ENCODE measurements at regions not wholly inside any gene's neighbourhood (a gene's known extent, or its start where the extent isn't known, plus 50 kb on each side); places are given as distances from the start of the nearest gene placed in this dataset.

DNA sequence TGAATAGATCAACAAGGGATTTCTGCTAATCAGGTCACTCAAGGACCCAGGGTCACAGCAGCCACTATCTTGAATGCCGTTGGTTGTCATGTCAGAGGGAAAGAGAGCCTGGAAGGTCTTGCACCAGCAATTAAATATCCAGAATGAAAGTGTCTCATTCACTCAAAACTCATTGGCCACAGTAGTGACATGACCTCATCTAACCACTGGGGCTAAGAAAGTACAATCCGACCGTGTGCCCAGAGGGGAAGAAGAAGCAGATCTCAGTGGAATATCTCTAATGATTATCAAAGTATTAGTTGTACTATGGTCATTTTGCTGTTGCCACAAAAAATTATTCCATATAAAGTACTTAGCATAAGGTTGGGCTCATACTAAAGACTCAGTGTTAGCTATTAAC is 210.0 kb downstream of the QDPR start:
- WGBS, 2 donors (ENCODE audit: low coverage in 1 of 2): 65 to 85% methylated on average over 2 to 3 of the region's 3 CpGs
- Histone ChIP-seq H3K27ac (no peak overlapping the region), H3K36me3 (no peaks in the 10 kb centered on the region), H3K4me1 (no peaks in the 10 kb centered on the region), H3K9me3 (no peaks in the 10 kb centered on the region), H3K4me3 (no peak overlapping the region), H3K27me3 (no peaks in the 10 kb centered on the region)
- in situ Hi-C loops (cut with MboI; ENCODE audit: low pct_ligation_motif_present in 1 of 4, low pct_unique_long_range_greater_than_20kb in 1 of 4, low sequenced_read_pairs in 3 of 4) (loop anchor here in 1 of 4 donors (25.0 kb wide), 1 partner anchor 1015 kb away; no protein-coding TSS in a partner anchor), intact Hi-C loops (cut with DNase I; ENCODE audit: low total_unique reads) (no loop called here)
- no peak for DNase-seq
- TF ChIP-seq POLR2AphosphoS5 (IDR thresholded peaks at IDR 0.05) (no peak), POLR2A (IDR thresholded peaks at IDR 0.05) (no peak), EP300 (IDR thresholded peaks at IDR 0.05; ENCODE audit: low read depth) (no peak)
- TF ChIP-seq, protein P1, sequence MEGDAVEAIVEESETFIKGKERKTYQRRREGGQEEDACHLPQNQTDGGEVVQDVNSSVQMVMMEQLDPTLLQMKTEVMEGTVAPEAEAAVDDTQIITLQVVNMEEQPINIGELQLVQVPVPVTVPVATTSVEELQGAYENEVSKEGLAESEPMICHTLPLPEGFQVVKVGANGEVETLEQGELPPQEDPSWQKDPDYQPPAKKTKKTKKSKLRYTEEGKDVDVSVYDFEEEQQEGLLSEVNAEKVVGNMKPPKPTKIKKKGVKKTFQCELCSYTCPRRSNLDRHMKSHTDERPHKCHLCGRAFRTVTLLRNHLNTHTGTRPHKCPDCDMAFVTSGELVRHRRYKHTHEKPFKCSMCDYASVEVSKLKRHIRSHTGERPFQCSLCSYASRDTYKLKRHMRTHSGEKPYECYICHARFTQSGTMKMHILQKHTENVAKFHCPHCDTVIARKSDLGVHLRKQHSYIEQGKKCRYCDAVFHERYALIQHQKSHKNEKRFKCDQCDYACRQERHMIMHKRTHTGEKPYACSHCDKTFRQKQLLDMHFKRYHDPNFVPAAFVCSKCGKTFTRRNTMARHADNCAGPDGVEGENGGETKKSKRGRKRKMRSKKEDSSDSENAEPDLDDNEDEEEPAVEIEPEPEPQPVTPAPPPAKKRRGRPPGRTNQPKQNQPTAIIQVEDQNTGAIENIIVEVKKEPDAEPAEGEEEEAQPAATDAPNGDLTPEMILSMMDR (IDR thresholded peaks at IDR 0.05): no peak

DNA sequence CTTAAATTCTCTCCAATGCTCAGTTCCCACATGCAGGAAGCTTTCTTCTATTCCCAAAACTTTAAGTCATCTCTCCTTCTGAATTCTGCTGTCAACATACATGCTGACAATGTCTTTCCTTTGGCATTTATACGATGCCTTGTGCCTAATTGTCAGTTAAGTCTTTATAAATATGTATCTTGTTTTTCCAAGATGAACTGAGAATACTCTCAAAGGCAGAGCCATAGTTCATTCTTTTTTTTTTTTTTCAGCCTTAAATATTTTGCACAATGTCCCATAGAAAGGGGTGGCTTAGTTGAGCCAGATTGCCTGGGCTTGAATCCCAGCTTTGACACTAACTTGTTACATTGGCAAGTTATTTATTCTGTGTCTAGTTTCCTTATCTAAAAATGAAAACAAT is 210.6 kb downstream of the QDPR start:
- Histone ChIP-seq H3K4me3 (no peak overlapping the region), H3K36me3 (no peaks in the 10 kb centered on the region), H3K9me3 (no peaks in the 10 kb centered on the region), H3K4me1 (no peaks in the 10 kb centered on the region), H3K27me3 (no peaks in the 10 kb centered on the region), H3K27ac (no peak overlapping the region)
- no peak for TF ChIP-seq POLR2AphosphoS5 (IDR thresholded peaks at IDR 0.05)
- TF ChIP-seq, protein P1 (IDR thresholded peaks at IDR 0.05): no peak
- TF ChIP-seq POLR2A (IDR thresholded peaks at IDR 0.05): no peak
- TF ChIP-seq EP300 (IDR thresholded peaks at IDR 0.05; ENCODE audit: low read depth): no peak
- 38 to 64% methylated on average over 1 of the region's 1 CpG for WGBS, 2 donors (ENCODE audit: low coverage in 1 of 2)
- DNase-seq: no peak
- intact Hi-C loops (cut with DNase I; ENCODE audit: low total_unique reads) (no loop called here), in situ Hi-C loops (cut with MboI; ENCODE audit: low pct_ligation_motif_present in 1 of 4, low pct_unique_long_range_greater_than_20kb in 1 of 4, low sequenced_read_pairs in 3 of 4) (loop anchor here in 1 of 4 donors (25.0 kb wide), 1 partner anchor 1014 kb away; no protein-coding TSS in a partner anchor)

DNA sequence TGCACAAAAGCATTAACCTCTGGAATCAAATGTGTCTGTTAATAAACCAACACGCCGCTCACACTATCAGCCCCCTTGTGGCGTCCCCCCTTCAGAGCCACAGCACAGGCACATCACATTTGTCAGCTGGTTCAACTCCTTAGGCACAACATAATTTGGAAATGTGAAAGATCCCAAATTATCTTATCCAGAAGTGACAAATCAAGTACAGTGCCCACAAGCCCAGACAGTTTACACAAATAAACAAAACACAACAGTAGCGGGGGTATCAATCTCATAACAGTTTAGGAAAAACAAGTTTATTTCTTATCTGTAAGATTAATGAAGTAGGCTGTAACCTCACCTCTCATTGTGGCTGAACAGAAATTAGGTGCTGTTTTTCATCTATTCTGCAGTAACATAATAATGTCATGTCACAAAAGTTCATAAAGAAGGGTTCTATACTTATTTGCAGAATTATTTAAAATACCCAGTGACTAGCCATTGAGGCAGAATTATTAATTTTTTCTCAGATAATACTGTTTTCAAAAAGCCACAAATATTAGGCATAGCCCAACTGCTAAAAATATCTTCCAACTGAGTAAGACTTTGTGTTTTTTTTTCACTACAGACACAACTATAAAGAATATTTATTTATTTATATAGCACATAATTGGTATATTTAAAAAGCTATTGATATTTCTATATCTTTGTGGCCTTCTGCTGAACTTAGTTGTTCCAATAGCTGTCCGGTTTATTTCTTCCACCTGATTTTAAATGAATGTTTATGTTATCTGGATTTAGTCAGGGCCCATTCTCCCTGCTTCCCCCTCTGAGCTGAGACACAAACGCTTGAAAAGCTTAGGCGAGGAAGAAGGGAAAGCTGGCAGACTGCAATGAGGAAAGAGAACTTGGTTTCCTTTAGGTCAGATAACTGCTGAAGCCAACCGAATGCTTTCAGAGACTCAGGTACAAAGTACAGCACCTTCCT is 214.7 kb downstream of the QDPR start:
- H3K4me3 ChIP-seq: no peak overlapping the region
- H3K27ac ChIP-seq: no peak overlapping the region
- TF ChIP-seq POLR2AphosphoS5 (IDR thresholded peaks at IDR 0.05): no peak
- TF ChIP-seq, protein P1 (IDR thresholded peaks at IDR 0.05): no peak
- TF ChIP-seq EP300 (IDR thresholded peaks at IDR 0.05; ENCODE audit: low read depth): no peak
- no peak for TF ChIP-seq POLR2A (IDR thresholded peaks at IDR 0.05)
- H3K27me3 ChIP-seq: no peaks in the 10 kb centered on the region
- intact Hi-C loops (cut with DNase I; ENCODE audit: low total_unique reads) (no loop called here), in situ Hi-C loops (cut with MboI; ENCODE audit: low pct_ligation_motif_present in 1 of 4, low pct_unique_long_range_greater_than_20kb in 1 of 4, low sequenced_read_pairs in 3 of 4) (no loop called here)
- H3K9me3 ChIP-seq: no peaks in the 10 kb centered on the region
- H3K36me3 ChIP-seq: no peaks in the 10 kb centered on the region
- DNase-seq: no peak
- whole genome bisulfite sequencing, 2 donors (ENCODE audit: low coverage in 1 of 2): 59 to 60% methylated on average over 3 to 8 of the region's 8 CpGs
- H3K4me1 ChIP-seq: no peaks in the 10 kb centered on the region

DNA sequence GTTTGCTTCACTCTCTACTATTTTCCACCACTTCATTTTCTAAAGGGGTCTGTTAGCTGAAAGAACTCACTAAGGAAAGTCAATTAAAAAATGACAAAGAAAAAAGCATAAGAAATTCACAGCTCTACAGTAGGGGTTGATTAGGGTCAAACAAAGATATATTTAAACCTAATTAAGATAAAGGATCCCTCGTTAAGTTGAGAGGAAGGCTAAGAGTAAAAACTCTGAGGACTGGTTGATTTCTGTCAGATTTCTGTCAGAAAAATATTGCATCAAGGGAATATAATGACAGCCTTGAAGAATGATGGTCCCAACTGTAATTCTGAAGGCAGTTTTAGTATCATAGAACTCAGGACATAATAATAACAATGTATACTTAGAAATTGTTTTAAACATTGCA is 218.0 kb downstream of the QDPR start:
- no peak for DNase-seq

More for the DNA sequence above, 218.0 kb downstream of the QDPR start:
- intact Hi-C loops (cut with DNase I; ENCODE audit: low total_unique reads): no loop called here
- in situ Hi-C loops (cut with MboI; ENCODE audit: low pct_ligation_motif_present in 1 of 4, low pct_unique_long_range_greater_than_20kb in 1 of 4, low sequenced_read_pairs in 3 of 4): no loop called here
- no peaks in the 10 kb centered on the region for H3K9me3 ChIP-seq
- WGBS, 2 donors (ENCODE audit: low coverage in 1 of 2): 54 to 58% methylated on average over 1 of the region's 1 CpG
- no peaks in the 10 kb centered on the region for H3K36me3 ChIP-seq
- no peak overlapping the region for H3K27ac ChIP-seq
- no peak overlapping the region for H3K4me3 ChIP-seq
- H3K4me1 ChIP-seq: no peaks in the 10 kb centered on the region
- H3K27me3 ChIP-seq: no peaks in the 10 kb centered on the region
- TF ChIP-seq, protein P1 (IDR thresholded peaks at IDR 0.05): no peak
